Lower leg skin (tissue), 3 donors: ENCODE measurements at regions not wholly inside any gene's neighbourhood (a gene's known extent, or its start where the extent isn't known, plus 50 kb on each side); places are given as distances from the start of the nearest gene placed in this dataset.
"Not testable (repeated sequence)": the region's sequence is repeated elsewhere in the genome, so short reads cannot be mapped to it uniquely, and the experiment has no call there.

Experiments
- CTCF ChIP-seq, 3 donors: fragments of 450-650 bp; IDR thresholded peaks; one replicate each; pipeline ENCODE4 v1.5.1; 2016; ENCODE audit warnings: antibody characterized with exemption in 3 of 3, mild to moderate bottlenecking in 3 of 3, moderate library complexity in 2 of 3
- POLR2A ChIP-seq, 2 donors: fragments of 450-650 bp; IDR thresholded peaks; one replicate each; pipeline ENCODE4 v1.6.1; 2016 to 2017; ENCODE audit warnings: antibody characterized with exemption in 2 of 2, mild to moderate bottlenecking in 1 of 2, moderate library complexity in 1 of 2

- TF ChIP-seq CTCF, POLR2A (IDR thresholded peaks at IDR 0.05): not testable (repeated sequence)
Measured at GRCh38 chr6:86701228-86701627, 236.1 kb upstream of the HTR1E start.
